ENCODE measurements at regions not wholly inside any gene's neighbourhood (a gene's known extent, or its start where the extent isn't known, plus 50 kb on each side); places are given as distances from the start of the nearest gene placed in this dataset.
"Not testable (repeated sequence)": the region's sequence is repeated elsewhere in the genome, so short reads cannot be mapped to it uniquely, and the experiment has no call there.

DNA sequence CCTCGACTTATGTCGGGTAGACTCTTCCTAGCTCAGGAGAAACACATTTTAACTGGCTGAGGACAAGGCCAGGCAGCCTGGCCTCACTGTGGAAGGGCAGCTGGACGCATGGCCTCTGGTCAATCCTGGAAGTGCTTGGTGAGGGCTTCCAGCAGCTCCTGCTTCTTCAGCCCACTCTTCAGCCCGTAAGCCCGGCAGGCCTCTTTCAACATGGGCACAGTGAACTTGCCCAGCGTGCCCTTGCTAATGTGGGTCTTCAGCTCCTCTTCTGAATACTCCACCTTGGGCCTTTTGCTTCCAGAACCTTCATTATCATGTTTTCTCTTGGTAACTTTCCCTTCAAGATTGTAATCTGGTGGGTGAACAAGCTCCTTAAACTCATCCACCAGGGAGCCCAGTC, 132.2 kb upstream of the MAMLD1 start:
- TF ChIP-seq, protein P1, sequence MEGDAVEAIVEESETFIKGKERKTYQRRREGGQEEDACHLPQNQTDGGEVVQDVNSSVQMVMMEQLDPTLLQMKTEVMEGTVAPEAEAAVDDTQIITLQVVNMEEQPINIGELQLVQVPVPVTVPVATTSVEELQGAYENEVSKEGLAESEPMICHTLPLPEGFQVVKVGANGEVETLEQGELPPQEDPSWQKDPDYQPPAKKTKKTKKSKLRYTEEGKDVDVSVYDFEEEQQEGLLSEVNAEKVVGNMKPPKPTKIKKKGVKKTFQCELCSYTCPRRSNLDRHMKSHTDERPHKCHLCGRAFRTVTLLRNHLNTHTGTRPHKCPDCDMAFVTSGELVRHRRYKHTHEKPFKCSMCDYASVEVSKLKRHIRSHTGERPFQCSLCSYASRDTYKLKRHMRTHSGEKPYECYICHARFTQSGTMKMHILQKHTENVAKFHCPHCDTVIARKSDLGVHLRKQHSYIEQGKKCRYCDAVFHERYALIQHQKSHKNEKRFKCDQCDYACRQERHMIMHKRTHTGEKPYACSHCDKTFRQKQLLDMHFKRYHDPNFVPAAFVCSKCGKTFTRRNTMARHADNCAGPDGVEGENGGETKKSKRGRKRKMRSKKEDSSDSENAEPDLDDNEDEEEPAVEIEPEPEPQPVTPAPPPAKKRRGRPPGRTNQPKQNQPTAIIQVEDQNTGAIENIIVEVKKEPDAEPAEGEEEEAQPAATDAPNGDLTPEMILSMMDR (IDR thresholded peaks at IDR 0.05 in 4 of 5, conservative IDR thresholded peaks at IDR 0.05 in 1 of 5), result not testable (repeated sequence)
- not testable (repeated sequence) for TF ChIP-seq POLR2A (IDR thresholded peaks at IDR 0.05)

Measured in gastrocnemius medialis (tissue), 4 donors.